NCI-H345 treated with DMSO at 0.1 percent for 48 hours (cell line): ENCODE measurements at regions not wholly inside any gene's neighbourhood (a gene's known extent, or its start where the extent isn't known, plus 50 kb on each side); places are given as distances from the start of the nearest gene placed in this dataset.

ENCODE experiments used
- DNase-seq: peaks from one replicate; lab custom pipeline; 2025; ENCODE audit not compliant: unreplicated experiment; lab: John Stamatoyannopoulos, UW

DNA sequence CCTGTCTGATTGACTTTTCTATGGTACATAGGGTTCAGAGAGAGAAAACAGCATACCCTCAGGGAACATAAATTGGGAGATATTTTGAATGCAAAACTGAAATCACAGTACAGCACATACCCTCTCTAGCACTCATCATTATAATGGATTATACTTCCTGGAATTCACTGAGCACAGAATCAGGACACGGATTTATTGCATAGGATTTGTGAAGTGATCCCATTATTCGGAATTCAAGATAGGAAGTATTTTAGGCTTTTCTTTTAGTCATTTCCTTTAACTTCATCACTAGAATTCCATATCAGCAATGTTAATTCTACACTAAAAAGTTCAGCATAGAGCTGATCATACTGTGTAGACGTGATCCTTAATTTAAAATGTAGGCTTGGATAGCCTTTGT is 407.0 kb downstream of the PID1 start:
- DNase-seq, result no peak

DNA sequence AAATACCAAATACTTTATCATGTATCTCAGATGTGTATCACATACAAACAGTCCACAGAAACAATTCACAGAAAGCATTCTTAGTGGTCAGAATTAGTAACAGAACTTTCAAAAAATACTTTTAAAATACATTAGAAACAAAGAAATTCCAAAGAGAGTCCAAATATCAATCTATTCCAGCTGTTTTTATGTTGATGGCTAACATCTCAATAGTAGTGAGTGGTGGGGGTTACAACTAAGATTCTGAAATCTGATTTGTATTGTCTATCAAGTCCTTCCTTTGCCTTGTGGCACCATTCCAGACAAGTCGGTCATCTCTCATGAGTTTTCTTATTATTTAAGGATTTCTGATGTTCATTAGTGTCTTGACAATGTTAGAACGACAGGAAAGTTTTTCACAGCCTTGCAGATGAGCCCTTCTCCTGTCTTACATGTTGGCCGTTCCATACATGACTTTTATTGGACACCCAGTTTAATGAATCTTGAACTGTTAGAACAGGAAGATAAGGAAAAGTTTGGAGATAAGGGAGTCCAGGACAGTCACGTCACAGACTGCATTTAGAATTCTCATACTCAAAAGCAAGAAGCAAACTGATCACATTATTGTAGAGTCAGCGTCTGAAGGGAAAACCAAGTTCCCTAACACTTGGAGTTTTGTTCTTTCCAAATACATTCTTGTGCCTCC is 410.3 kb downstream of the PID1 start:
- no peak for DNase-seq

DNA sequence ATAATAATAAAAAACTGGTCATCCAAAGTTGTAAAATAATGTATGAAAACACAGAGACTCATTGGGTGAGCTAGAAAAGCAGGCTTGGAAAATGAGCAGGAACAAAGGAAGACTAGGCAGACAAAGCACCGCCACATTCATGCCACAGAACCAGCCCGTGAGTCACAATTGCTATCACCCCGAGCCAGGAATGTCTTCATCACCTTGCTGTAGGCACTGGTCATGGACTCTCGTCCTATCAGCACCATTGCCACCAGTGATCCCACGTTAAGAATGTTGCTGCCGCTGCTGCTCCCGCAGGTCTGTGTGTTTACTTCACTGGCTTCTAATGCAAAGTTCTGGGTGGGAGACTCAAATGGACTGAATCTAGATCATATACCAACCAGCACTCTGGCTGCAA is 417.9 kb downstream of the PID1 start:
- DNase-seq, result no peak

DNA sequence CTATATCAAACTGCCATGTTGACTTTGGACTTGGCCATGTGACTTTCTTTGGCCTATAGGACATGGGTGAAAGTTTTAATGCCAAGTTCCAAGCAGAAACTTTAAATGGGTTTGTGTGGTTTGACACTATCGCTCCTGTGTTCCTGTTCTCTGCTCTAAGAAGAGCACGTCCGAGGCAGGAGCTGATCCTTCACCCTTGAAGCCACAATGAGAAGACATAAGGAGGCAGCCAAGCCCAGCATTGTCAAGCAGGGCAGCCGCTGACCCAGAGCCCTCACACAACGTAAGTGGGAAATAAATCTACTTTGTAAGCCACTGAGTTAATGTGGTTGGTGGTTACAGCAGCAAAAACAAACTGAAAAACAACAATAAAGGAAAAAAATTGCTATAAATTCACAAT is 422.4 kb downstream of the PID1 start:
- no peak for DNase-seq

DNA sequence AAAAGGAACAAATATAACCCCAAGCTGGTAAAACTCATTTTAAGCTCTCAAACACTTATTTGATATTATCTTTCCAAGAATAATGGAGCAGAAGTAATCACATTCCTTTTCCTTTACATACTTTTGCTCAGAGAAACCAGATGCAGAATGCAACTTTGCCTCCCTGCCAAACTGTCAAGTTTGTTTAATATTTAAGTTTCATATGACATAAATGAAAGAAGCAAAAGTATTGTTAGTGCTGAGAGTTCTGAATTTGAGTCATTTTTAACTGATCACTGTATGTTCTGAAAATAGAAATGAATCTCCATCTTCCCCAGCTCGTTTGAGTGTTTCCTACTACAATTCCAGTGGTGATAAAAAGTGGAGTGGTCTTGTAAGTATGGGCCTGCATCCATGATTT is 423.4 kb downstream of the PID1 start:
- no peak for DNase-seq

DNA sequence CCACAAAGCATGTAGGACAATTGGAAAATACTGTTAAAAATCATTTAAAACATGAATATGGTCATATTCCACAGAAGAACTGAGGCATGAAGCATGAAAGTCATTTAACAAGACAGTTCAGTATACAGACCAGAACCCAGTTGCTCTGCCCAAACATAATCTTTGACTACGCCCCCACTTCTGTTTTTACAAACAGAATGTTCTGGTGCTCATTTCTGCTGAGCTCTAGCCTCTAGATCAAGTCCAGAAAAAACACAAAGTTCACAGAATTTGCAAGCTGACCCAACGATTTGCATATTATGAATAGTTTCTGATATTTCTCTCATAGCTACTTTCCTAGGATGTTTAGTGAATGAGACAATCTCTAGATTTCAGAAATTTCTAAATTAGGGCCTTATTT is 424.9 kb downstream of the PID1 start:
- no peak for DNase-seq

DNA sequence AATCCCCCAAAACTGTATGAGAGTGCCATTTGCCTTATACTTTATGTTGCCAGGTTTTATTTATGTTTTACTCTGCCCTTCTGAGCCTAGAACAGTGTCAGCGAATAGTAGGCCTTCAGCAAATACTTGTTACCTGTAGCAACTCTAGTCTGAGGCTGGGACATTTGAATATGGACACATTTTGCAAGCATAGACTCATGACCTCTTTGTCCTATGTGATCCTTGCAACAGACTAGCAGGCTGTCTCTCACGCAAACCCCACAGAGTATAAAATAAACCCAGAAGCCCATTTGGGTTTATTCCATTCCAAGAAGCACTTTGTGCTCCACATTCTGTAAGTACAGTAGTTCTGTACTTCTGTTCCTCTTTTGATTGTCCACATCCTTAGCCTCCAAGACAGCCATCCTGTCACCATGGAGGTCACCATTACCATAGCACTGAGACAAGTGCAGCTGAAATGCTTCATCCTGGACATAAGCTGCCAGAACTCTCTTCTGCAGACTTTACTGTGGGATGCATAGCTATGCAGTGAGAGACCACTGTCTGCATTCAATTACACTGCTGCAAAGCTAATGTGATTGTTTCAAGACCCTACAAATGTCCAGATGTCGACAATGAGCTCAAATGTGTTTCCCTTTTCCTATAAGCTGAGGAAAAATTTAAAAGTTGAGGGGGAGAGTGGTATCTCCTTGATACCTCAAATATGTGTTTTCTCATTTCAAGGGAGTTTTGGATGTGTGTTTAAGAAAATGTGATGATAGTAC is 425.7 kb downstream of the PID1 start:
- no peak for DNase-seq

DNA sequence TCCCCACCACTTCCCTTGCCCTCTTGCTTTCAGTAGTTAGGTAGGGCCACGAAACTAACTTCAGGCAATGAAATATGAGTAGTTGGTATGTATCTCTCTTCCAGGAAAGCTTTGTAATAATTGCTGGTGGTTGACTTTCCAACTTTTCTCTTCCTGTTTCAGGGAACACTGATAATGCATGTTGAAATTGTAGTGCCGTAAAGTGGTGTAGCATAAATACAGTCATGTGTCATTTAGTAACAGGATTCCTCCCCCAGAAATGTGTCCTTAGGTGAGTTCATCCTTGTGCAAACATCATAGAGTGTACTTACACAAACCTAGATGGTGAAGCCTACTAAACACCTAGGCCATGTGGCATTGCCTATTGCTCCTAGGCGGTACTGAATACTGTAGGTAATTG is 429.2 kb downstream of the PID1 start:
- DNase-seq, result no peak

DNA sequence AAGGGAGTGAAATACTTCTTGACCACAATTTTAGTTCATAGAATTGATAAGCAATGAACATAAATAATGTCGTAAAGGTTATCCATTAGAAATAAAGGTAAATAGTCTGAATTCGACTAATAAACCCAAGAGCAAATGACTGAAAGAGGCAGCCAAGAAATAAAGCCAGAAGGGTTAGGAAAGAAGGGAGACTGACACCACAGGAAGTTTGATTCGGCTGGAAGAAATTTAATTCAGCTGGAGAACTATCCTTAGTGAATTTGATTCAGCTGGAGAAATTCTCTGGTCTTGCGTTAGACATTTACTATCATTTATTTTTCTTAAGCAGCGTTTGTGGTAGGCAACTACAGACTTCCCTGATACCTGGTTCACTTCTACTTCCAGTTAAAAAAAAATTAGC is 429.6 kb downstream of the PID1 start:
- no peak for DNase-seq

DNA sequence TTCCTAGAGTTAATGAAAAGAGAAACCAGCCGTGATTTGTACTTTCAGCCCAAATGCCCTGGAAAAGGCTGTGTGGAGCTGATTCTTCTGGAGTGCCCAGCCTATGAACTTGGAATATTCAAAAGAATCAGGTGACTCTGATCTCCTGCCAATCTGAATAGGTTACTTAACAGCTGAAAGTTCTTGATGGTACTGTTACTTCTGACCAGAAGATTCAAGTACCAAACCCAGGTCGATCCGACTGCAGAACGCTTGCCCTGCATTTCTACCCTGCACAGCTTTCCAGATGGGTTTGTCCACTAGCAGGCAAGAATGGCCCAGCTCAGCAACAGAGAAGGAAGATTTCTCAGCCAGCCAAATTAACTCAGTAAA is 430.4 kb downstream of the PID1 start:
- DNase-seq, result no peak

DNA sequence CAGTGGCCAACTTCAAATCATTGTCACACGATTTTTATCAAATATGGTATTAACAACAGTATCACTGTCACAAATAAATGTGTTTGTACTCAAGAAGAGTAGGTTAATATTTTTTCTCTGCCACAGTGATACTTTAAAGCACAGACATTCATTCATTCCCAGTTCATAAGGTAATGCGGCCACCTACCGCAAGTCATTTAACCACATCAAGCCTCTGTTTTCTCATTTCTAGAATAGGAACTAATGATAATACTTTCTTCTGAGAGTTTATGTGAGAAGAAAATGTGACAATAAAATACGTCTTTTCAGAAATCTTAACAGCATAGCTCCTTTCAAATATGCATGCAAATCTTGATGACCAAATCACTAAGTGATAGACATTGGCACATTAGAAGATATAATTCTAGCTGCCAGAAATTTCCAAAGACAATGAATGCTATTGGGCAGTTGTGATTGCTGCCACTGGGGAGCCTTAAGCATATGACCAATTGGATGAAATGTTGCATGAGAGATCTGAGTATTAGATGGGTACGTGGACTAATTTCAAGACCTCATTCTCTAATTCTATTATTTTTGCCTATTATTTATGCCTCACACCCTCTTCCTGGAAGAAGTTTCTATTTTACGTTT is 430.9 kb downstream of the PID1 start:
- DNase-seq, result no peak

DNA sequence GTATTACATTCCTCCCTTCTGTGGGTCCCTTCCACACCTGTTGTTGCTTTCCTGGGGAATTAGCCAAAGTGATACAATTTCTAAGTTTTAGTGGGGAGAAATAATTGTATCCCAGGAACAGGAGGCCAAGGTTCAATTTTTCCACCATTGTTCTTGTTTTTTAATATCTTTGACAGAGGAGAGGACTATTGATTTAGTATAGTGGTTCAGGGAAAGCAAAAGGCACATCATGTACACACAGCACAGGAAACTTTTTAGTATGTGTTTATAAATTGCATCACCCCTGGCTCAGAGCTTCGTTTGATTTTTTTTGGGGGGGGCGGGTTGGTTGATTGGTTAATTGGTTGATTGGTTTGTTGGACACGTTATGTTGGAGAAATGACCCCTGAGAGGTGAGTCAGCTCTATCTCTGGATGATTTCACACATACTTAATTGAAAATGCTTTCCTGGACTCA is 431.6 kb downstream of the PID1 start:
- DNase-seq, result no peak

DNA sequence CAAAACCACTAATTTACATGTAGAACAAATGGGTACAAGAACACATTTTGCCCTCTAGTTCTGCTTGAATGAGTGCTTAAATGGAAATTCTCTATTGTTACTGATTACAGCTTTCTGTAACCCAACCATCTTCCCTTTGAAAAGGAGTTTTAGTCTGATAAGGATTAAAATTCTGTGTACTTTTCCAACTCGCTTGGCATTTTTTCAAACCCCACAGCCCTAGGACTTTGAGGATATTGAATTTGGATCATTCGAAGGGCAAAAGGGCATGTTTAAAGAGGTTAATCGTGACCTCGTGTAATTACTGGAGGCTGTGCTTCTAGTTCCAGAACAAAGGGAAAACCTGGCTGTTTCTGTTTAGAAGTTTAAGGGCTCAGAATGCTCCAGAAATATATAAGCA is 432.3 kb downstream of the PID1 start:
- no peak for DNase-seq

DNA sequence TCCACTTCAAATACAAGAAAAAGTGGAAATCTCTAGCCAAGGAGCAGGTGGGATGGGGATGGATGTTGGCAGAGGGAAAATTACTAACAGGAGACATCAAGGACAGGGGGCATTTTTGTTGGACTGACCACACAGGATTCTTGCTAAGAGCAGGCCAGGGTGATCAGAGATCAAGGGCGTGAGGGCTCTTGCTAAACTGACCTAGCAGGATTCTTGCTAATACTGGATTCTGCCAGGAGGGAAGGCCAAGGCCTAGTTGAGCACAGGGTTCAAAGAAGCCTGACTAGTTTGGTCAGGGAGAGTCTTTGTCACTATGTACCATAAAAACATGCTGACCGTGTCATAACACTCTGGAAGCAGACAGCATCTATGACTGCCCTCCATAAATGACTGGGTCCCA is 442.7 kb downstream of the PID1 start:
- DNase-seq, result no peak

DNA sequence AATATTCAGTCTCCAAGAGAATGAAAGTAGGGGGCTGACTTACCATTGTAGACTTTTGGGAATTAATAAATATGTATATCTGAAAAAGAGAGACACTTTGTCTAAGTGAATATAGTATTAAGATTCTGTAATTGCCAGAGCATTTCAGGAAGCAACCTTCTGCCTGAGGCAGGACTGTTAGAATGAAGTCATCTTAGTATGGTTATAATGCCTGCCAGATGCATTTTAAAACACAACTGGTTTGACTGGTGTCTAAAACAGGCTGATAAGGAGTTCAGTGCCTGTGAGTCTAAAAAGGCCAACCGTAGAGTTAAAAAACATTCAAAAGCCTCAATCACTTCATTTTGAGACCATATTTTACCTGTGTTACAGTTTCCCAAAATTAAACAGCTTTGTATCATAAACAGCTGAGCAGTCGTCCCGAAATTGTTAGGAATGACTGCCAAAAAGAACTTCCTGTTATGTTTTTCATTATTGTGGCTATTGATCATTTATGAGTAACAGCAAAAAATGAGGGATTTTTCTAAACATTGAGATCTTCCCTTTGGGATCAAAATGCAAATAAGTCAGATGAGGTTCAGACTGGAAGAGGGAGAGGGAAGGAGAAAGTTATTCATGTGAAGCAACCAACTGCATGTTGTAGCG is 443.9 kb downstream of the PID1 start:
- no peak for DNase-seq

DNA sequence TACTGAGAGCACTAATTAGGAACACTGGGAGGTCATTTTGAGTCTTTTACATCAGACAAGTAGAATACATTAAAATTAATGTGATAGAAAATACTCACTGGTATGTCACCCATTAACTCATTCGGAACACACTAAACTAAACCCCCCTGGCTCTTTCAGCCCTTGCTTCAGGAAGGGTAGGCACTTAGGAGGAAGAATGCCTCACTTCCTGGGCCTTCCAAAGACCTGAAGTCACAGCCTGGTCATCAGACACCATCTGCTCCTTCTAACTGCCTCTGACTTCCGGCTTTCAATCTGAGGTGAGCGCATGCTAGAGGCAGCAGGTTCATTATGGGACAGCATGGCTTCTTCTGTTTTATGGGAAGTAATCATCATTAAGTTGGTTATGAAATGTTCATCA is 451.4 kb downstream of the PID1 start:
- DNase-seq, result no peak

DNA sequence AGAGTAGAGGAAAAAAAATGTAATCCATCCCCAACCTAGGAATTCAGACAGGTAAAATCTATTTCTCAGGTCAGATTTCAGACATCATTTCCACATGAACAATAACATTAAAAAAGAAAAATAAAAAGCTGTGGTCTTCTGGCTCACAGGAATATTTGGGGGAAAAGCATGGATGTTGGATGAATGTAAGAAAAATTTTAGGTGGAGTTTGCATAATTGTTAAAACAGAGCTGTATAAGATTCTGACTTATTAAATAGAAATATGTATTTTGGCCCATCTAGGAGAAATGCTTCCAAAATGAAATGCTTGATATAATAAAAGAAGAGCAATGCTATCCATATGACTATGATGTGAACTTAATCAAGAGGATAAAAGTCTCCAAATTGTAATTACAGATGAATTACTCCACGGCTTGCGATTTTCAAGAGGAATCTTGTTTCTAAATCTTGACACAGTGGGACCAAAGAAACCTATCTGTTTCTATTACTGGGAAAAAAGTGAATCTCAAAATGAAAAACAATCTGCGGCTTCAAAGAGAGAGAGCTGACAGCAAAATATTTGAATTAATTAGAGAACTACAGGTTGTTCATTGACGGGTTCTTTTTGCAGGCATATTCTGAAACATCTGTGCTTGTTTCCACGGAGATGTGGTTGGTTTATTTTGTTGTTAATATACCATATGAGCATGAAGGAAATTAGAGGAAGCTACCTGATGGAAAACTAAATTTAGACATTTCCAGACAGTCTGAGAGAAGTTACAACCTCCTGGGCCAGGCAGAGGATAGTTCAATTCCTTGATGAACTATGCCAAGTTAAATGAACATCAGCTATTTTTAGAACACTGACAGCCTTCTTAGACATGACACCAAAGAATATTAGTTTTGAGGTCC is 468.7 kb downstream of the PID1 start:
- DNase-seq, result no peak

DNA sequence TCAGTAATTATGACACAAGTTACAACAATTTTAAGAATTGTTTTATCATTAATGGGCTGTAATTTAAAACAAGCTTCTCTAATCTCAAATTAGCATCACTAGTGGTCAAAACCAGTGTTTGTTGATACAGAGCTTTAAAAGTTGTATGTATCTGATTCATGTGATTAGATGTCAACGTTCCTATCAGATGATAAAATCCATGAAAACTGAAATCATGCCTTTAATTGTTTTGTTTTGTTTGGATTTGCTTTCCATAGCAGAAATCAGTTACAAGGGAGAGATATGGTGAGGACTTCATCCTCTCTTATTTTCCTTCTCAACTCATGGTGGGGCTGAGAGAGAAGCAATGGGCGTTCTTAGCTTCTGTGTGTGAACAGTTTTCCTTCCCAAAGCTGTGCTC is 469.6 kb downstream of the PID1 start:
- DNase-seq, result no peak

DNA sequence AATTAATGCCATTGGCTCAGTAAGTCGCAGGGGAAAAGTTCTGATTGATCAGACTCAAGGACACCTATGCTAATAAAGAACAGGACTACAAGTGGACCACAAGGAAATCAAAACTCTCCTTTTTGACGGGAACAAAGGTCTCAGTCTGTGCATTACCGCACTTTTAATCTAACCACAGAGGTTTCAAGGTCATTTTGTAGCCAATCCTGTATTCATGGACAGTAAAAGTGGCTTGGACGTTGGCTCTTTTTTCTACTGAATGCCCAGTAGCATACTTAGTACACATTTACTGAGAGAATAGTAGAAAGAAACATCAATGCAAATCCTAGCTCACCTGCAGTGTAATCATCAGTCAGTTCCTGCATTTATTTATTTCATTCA is 471.9 kb downstream of the PID1 start:
- no peak for DNase-seq

DNA sequence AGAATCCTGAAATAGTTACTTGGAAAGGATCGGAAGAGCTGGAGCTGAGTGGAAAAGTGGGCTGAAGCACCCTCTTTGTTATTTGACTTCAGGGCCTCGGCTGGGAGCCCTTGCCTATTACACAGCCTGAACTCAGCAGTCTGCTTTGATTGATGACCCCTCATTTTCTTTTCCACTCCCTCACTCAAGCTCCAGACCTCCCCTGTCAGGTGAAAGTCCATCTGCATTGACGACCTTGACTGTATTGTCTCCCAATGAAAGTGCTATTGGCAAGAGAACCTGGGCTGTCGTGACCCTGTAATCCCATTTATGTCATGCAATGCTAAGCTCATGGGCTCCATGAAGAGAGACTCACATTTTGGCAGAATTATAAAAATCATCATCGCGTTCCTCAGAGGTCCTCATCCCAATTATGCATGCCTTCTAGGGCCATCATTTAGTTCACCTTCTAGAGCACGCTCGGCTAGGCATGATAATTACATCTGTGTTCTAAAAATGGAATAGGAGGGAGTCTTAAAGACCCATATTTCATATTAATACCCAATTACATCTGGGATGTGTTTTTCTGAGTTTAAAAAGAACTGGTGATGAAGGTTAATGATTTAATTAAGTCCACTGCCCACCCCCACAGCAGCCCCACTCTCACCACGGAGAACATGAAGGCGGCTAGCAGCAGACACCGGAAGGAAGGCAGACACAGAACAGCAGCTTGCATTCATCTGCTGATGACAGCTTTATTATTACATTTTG is 472.5 kb downstream of the PID1 start:
- no peak for DNase-seq
